ENCODE measurements at regions not wholly inside any gene's neighbourhood (a gene's known extent, or its start where the extent isn't known, plus 50 kb on each side); places are given as distances from the start of the nearest gene placed in this dataset.
A peak's percentile ranks its signal among the peaks of the same experiment; 100 is the strongest.

GRCh38 chr7:25545124-25546008, 317.1 kb upstream of the NPVF start:
- H3K27me3 Mint-ChIP-seq, result peaks cover 5% of the 10 kb centered on the region
- H3K4me1 Mint-ChIP-seq, result peaks cover 5% of the 10 kb centered on the region
- H3K4me3 Mint-ChIP-seq, result no peak overlapping the region
- H3K36me3 Mint-ChIP-seq, result no peaks in the 10 kb centered on the region
- H3K9me3 Mint-ChIP-seq, result no peaks in the 10 kb centered on the region
- no peak overlapping the region for H3K27ac Mint-ChIP-seq

GRCh38 chr7:25546306-25546705, 318.0 kb upstream of the NPVF start:
- Mint-ChIP-seq H3K4me3 (no peak overlapping the region), H3K36me3 (no peaks in the 10 kb centered on the region), H3K9me3 (no peaks in the 10 kb centered on the region), H3K27ac (no peak overlapping the region), H3K27me3 (peaks cover 7% of the 10 kb centered on the region), H3K4me1 (peaks cover 5% of the 10 kb centered on the region)

GRCh38 chr7:25549271-25549921, 321.1 kb upstream of the NPVF start:
- Mint-ChIP-seq H3K9me3 (no peaks in the 10 kb centered on the region), H3K4me1 (peaks cover 5% of the 10 kb centered on the region), H3K4me3 (no peak overlapping the region), H3K27ac (no peak overlapping the region), H3K36me3 (no peaks in the 10 kb centered on the region), H3K27me3 (peaks cover 2% of the 10 kb centered on the region)

GRCh38 chr7:25550149-25550548, 321.9 kb upstream of the NPVF start:
- Mint-ChIP-seq H3K27ac (no peak overlapping the region), H3K36me3 (no peaks in the 10 kb centered on the region), H3K4me1 (peaks cover 5% of the 10 kb centered on the region), H3K9me3 (no peaks in the 10 kb centered on the region), H3K4me3 (no peak overlapping the region), H3K27me3 (peaks cover 2% of the 10 kb centered on the region)

GRCh38 chr7:25552998-25553397, 324.7 kb upstream of the NPVF start:
- H3K27ac Mint-ChIP-seq, result no peak overlapping the region
- H3K36me3 Mint-ChIP-seq, result no peaks in the 10 kb centered on the region
- H3K4me1 Mint-ChIP-seq, result peaks cover 16% of the 10 kb centered on the region
- H3K4me3 Mint-ChIP-seq, result no peak overlapping the region
- H3K27me3 Mint-ChIP-seq, result peaks cover 2% of the 10 kb centered on the region
- H3K9me3 Mint-ChIP-seq, result no peaks in the 10 kb centered on the region

- H3K9me3 Mint-ChIP-seq, result no peaks in the 10 kb centered on the region
- peaks cover 2% of the 10 kb centered on the region for H3K27me3 Mint-ChIP-seq
- no peak overlapping the region for H3K4me3 Mint-ChIP-seq
- peaks cover 16% of the 10 kb centered on the region for H3K4me1 Mint-ChIP-seq
- H3K36me3 Mint-ChIP-seq, result no peaks in the 10 kb centered on the region
- H3K27ac Mint-ChIP-seq, result no peak overlapping the region
Measured at GRCh38 chr7:25553580-25554291, 325.4 kb upstream of the NPVF start.

GRCh38 chr7:25557379-25557917, 329.2 kb upstream of the NPVF start:
- peaks cover 16% of the 10 kb centered on the region for H3K4me1 Mint-ChIP-seq
- H3K27ac Mint-ChIP-seq, result no peak overlapping the region
- H3K36me3 Mint-ChIP-seq, result no peaks in the 10 kb centered on the region
- H3K9me3 Mint-ChIP-seq, result no peaks in the 10 kb centered on the region
- peak overlapping the region; percentile 4 for H3K4me3 Mint-ChIP-seq
- H3K27me3 Mint-ChIP-seq, result no peaks in the 10 kb centered on the region

- peaks cover 16% of the 10 kb centered on the region for H3K4me1 Mint-ChIP-seq
- no peak overlapping the region for H3K4me3 Mint-ChIP-seq
- no peak overlapping the region for H3K27ac Mint-ChIP-seq
- H3K27me3 Mint-ChIP-seq, result no peaks in the 10 kb centered on the region
- H3K36me3 Mint-ChIP-seq, result no peaks in the 10 kb centered on the region
- H3K9me3 Mint-ChIP-seq, result no peaks in the 10 kb centered on the region
Measured at GRCh38 chr7:25557930-25558329, 329.6 kb upstream of the NPVF start.

- Mint-ChIP-seq H3K27ac (no peak overlapping the region), H3K36me3 (no peaks in the 10 kb centered on the region), H3K4me1 (peaks cover 16% of the 10 kb centered on the region), H3K9me3 (no peaks in the 10 kb centered on the region), H3K27me3 (no peaks in the 10 kb centered on the region), H3K4me3 (no peak overlapping the region)
Measured at GRCh38 chr7:25558605-25559004, 330.3 kb upstream of the NPVF start.

- no peaks in the 10 kb centered on the region for H3K27me3 Mint-ChIP-seq
- no peak overlapping the region for H3K4me3 Mint-ChIP-seq
- no peaks in the 10 kb centered on the region for H3K9me3 Mint-ChIP-seq
- H3K4me1 Mint-ChIP-seq, result peaks cover 16% of the 10 kb centered on the region
- H3K36me3 Mint-ChIP-seq, result no peaks in the 10 kb centered on the region
- H3K27ac Mint-ChIP-seq, result no peak overlapping the region
Measured at GRCh38 chr7:25559581-25560367, 331.5 kb upstream of the NPVF start.

- H3K9me3 Mint-ChIP-seq, result no peaks in the 10 kb centered on the region
Measured at GRCh38 chr7:25562673-25563182, 334.4 kb upstream of the NPVF start.

GRCh38 chr7:25565002-25565401, 336.7 kb upstream of the NPVF start:
- no peak overlapping the region for H3K4me3 Mint-ChIP-seq
- H3K27me3 Mint-ChIP-seq, result no peaks in the 10 kb centered on the region
- no peak overlapping the region for H3K27ac Mint-ChIP-seq
- H3K36me3 Mint-ChIP-seq, result no peaks in the 10 kb centered on the region
- H3K9me3 Mint-ChIP-seq, result no peaks in the 10 kb centered on the region
- peaks cover 8% of the 10 kb centered on the region for H3K4me1 Mint-ChIP-seq

More at GRCh38 chr7:25562673-25563182, 334.4 kb upstream of the NPVF start:
- H3K4me3 Mint-ChIP-seq, result no peak overlapping the region
- no peaks in the 10 kb centered on the region for H3K27me3 Mint-ChIP-seq
- no peaks in the 10 kb centered on the region for H3K36me3 Mint-ChIP-seq
- H3K27ac Mint-ChIP-seq, result no peak overlapping the region
- peaks cover 9% of the 10 kb centered on the region for H3K4me1 Mint-ChIP-seq

GRCh38 chr7:25565949-25566348, 337.7 kb upstream of the NPVF start:
- peak overlapping the region; percentile 67 for H3K4me3 Mint-ChIP-seq
- H3K36me3 Mint-ChIP-seq, result no peaks in the 10 kb centered on the region
- no peaks in the 10 kb centered on the region for H3K27me3 Mint-ChIP-seq
- no peak overlapping the region for H3K27ac Mint-ChIP-seq
- H3K4me1 Mint-ChIP-seq, result peaks cover 8% of the 10 kb centered on the region
- no peaks in the 10 kb centered on the region for H3K9me3 Mint-ChIP-seq

GRCh38 chr7:25567430-25567829, 339.1 kb upstream of the NPVF start:
- no peak overlapping the region for H3K27ac Mint-ChIP-seq
- H3K4me1 Mint-ChIP-seq, result peaks cover 8% of the 10 kb centered on the region
- H3K27me3 Mint-ChIP-seq, result no peaks in the 10 kb centered on the region
- no peak overlapping the region for H3K4me3 Mint-ChIP-seq
- H3K9me3 Mint-ChIP-seq, result no peaks in the 10 kb centered on the region
- no peaks in the 10 kb centered on the region for H3K36me3 Mint-ChIP-seq

- Mint-ChIP-seq H3K4me3 (no peak overlapping the region), H3K27me3 (no peaks in the 10 kb centered on the region), H3K9me3 (no peaks in the 10 kb centered on the region), H3K27ac (no peak overlapping the region), H3K4me1 (peaks cover 8% of the 10 kb centered on the region), H3K36me3 (no peaks in the 10 kb centered on the region)
Measured at GRCh38 chr7:25569765-25570164, 341.5 kb upstream of the NPVF start.

All from activated naive CD4-positive, alpha-beta T cell treated with anti-CD3 and anti-CD28 coated beads, Interleukin-2, amount 50 U/mL, for 24 hours (primary cell).